SK-N-MC (cell line): ENCODE measurements at regions not wholly inside any gene's neighbourhood (a gene's known extent, or its start where the extent isn't known, plus 50 kb on each side); places are given as distances from the start of the nearest gene placed in this dataset.

Experiments used
- EZH2 ChIP-seq: fragments of 200-600 bp; sonication (generic); IDR thresholded peaks from one replicate; pipeline ENCODE4 v1.6.1; 2017; ENCODE audit warnings: antibody characterized with exemption
- FOXP2 ChIP-seq: optimal IDR thresholded peaks from 2 replicates; pipeline ENCODE3; 2011; ENCODE audit warnings: mild to moderate bottlenecking, moderate library complexity; ENCODE audit not compliant: insufficient read depth; ENCODE audit errors: extremely low read length, control extremely low read depth
- POLR2AphosphoS5 ChIP-seq: IDR thresholded peaks from 2 replicates; pipeline ENCODE4 v1.6.1; 2012; ENCODE audit warnings: mild to moderate bottlenecking, low read depth, low read length, borderline replicate concordance

GRCh38 chr10:10915215-10915614 lies 102.5 kb upstream of the CELF2 start:
- TF ChIP-seq EZH2 (no peak), POLR2AphosphoS5 (no peak), FOXP2 (no peak)
